ENCODE measurements at regions not wholly inside any gene's neighbourhood (a gene's known extent, or its start where the extent isn't known, plus 50 kb on each side); places are given as distances from the start of the nearest gene placed in this dataset.

- TF ChIP-seq CTCF (IDR thresholded peaks at IDR 0.05; ENCODE audit: low read depth, low read length, poor library complexity, severe bottlenecking) (no peak), EZH2phosphoT487 (IDR thresholded peaks at IDR 0.05; ENCODE audit: borderline replicate concordance, low read length) (no peak)
Observed at GRCh38 chr5:61654876-61655275, 322.8 kb downstream of the ZSWIM6 start.

All from DOHH2 (cell line).